Endothelial cell of umbilical vein (primary cell): ENCODE measurements at regions not wholly inside any gene's neighbourhood (a gene's known extent, or its start where the extent isn't known, plus 50 kb on each side); places are given as distances from the start of the nearest gene placed in this dataset.

Experiments used
- BruUV-seq: library from RNA; stranded (reverse); fragments of 400-500 nt; replicated peaks from 2 replicates; lab custom pipeline; 2021; lab: Mats Ljungman, UMichigan
- CTCF ChIA-PET: fragments of 300-600, 350-600 bp; sonication (Branson Sonifier 250); formaldehyde crosslinking; loops from one replicate; lab custom pipeline; 2021; ENCODE audit warnings: antibody characterized with exemption, inconsistent platforms; lab: Charles Lee
- POLR2A ChIA-PET: fragments of 300-600, 350-600 bp; sonication (Branson Sonifier 250); formaldehyde crosslinking; loops from one replicate; lab custom pipeline; 2021; ENCODE audit warnings: antibody characterized with exemption, inconsistent platforms; lab: Charles Lee
- DNase-seq: peaks from one replicate; pipeline ENCODE4 v3.0.0-alpha.2; 2011; ENCODE audit warnings: low read depth, low spot score
- FAIRE-seq: peaks from 2 replicates; lab custom pipeline; 2011; peaks lifted over from hg19 to GRCh38; lab: Jason Lieb, UNC
- H2AFZ ChIP-seq: 2 replicates; pipeline ENCODE4 v1.6.0; 2012; ENCODE audit warnings: low read depth, low read length, control low read depth, inconsistent platforms
- H3K27ac ChIP-seq: 2 replicates; pipeline ENCODE4 v1.5.1; 2011; ENCODE audit warnings: low read depth, mild to moderate bottlenecking, control low read depth, low read length, moderate library complexity; ENCODE audit not compliant: insufficient read depth
- H3K27me3 ChIP-seq, 2 experiments: 2 replicates each; pipeline versions ENCODE4 v1.6.0 to v1.6.1; 2011; ENCODE audit warnings: low read length in 2 of 2, mixed read lengths in 1 of 2; ENCODE audit not compliant: control insufficient read depth in 2 of 2, insufficient read depth in 2 of 2
- H3K36me3 ChIP-seq, 2 experiments: 2 replicates in 1 of 2; 3 replicates in 1 of 2; pipeline ENCODE4 v1.5.1; 2011; ENCODE audit warnings: low read length in 2 of 2, mild to moderate bottlenecking in 1 of 2, moderate library complexity in 1 of 2; ENCODE audit not compliant: control insufficient read depth in 2 of 2, insufficient read depth in 2 of 2; ENCODE audit errors: extremely low read depth in 1 of 2
- H3K4me1 ChIP-seq: 3 replicates; pipeline ENCODE4 v1.5.1; 2011; ENCODE audit warnings: mild to moderate bottlenecking, low read length; ENCODE audit not compliant: control insufficient read depth, insufficient read depth; ENCODE audit errors: extremely low read depth
- H3K4me2 ChIP-seq: 2 replicates; pipeline ENCODE4 v1.6.1; 2011; ENCODE audit warnings: low read length, control low read depth, mixed read lengths; ENCODE audit not compliant: insufficient read depth
- H3K4me3 ChIP-seq, 3 experiments: fragments of 200-600 bp in 1 of 3; sonication (generic), shearing (Covaris generic) in 1 of 3; replicated peaks in 1 of 3; 2 replicates each; pipeline ENCODE4 v1.5.1; 2011 to 2016; ENCODE audit warnings: control low read depth in 3 of 3, low read length in 3 of 3, mild to moderate bottlenecking in 2 of 3, inconsistent platforms in 1 of 3, low read depth in 1 of 3, moderate library complexity in 1 of 3; ENCODE audit not compliant: insufficient read depth in 1 of 3
- H3K79me2 ChIP-seq: 2 replicates; pipeline ENCODE4 v1.6.0; 2012; ENCODE audit warnings: low read length, inconsistent platforms; ENCODE audit not compliant: control insufficient read depth, insufficient read depth
- H3K9ac ChIP-seq: replicated peaks from 2 replicates; pipeline ENCODE3; 2011; ENCODE audit warnings: low read length, control low read depth; ENCODE audit not compliant: insufficient read depth; ENCODE audit errors: extremely low read depth
- H3K9me1 ChIP-seq: replicated peaks from 3 replicates; pipeline ENCODE4 v1.6.0; 2011; ENCODE audit warnings: mild to moderate bottlenecking, low read length; ENCODE audit not compliant: control insufficient read depth, insufficient read depth; ENCODE audit errors: extremely low read depth
- H3K9me3 ChIP-seq: replicated peaks from 2 replicates; pipeline ENCODE4 v1.5.1; 2012; ENCODE audit warnings: low read length, inconsistent platforms; ENCODE audit not compliant: control insufficient read depth, insufficient read depth
- H4K20me1 ChIP-seq: replicated peaks from 2 replicates; pipeline ENCODE3; 2011; ENCODE audit warnings: mild to moderate bottlenecking, low read length; ENCODE audit not compliant: control insufficient read depth, insufficient read depth; ENCODE audit errors: extremely low read depth
- CTCF ChIP-seq, 2 donors: IDR thresholded peaks; 1 replicate in 1 of 2; 2 replicates in 1 of 2; pipeline ENCODE4 v1.5.1; 2011; ENCODE audit warnings: low read length in 2 of 2, mild to moderate bottlenecking in 2 of 2, moderate library complexity in 2 of 2, control low read depth in 1 of 2, inconsistent platforms in 1 of 2, low read depth in 1 of 2; ENCODE audit not compliant: insufficient read depth in 1 of 2; ENCODE audit errors: extremely low read depth in 1 of 2
- EZH2 ChIP-seq: IDR thresholded peaks from 2 replicates; pipeline ENCODE4 v1.6.1; 2012; ENCODE audit warnings: borderline replicate concordance, low read depth, mild to moderate bottlenecking, moderate library complexity, low read length, inconsistent platforms; ENCODE audit not compliant: severe bottlenecking
- FOS ChIP-seq: IDR thresholded peaks from 2 replicates; pipeline ENCODE4 v1.6.1; 2011; ENCODE audit warnings: mild to moderate bottlenecking, low read length, moderate library complexity, borderline replicate concordance; ENCODE audit not compliant: insufficient read depth
- GATA2 ChIP-seq: IDR thresholded peaks from 2 replicates; pipeline ENCODE4 v1.7.0; 2011; ENCODE audit warnings: low read depth, mild to moderate bottlenecking, moderate library complexity, mixed read lengths, low read length; ENCODE audit not compliant: insufficient read length, insufficient read depth
- JUN ChIP-seq: IDR thresholded peaks from 2 replicates; pipeline ENCODE4 v1.6.1; 2011; ENCODE audit warnings: borderline replicate concordance, low read depth; ENCODE audit not compliant: insufficient read length, insufficient read depth
- MAX ChIP-seq: IDR thresholded peaks from 2 replicates; pipeline ENCODE4 v1.6.1; 2011; ENCODE audit not compliant: insufficient read depth, insufficient read length
- MYC ChIP-seq: IDR thresholded peaks from one replicate; pipeline ENCODE4 v1.6.1; 2011; ENCODE audit warnings: mild to moderate bottlenecking, low read depth, low read length
- POLR2A ChIP-seq: IDR thresholded peaks from 2 replicates; pipeline ENCODE4 v1.6.1; 2012; ENCODE audit warnings: low read depth, mild to moderate bottlenecking, control low read depth, low read length
- POLR2AphosphoS5 ChIP-seq: IDR thresholded peaks from 2 replicates; pipeline ENCODE4 v1.6.1; 2012; ENCODE audit warnings: low read depth, mild to moderate bottlenecking, control low read depth, low read length, moderate library complexity; ENCODE audit not compliant: insufficient read depth
- dilution Hi-C: fragments of 300-500 bp; cut with MboI; formaldehyde crosslinking; loops from one replicate; pipeline ENCODE4 v1.15.0; 2019; ENCODE audit warnings: low sequenced_read_pairs; ENCODE audit not compliant: extremely low pct_ligation_motif_present
- intact Hi-C: fragments of 100-400 bp; cut with micrococcal nuclease; formaldehyde crosslinking; loops from one replicate; pipeline ENCODE4 v1.10.0; 2022

DNA sequence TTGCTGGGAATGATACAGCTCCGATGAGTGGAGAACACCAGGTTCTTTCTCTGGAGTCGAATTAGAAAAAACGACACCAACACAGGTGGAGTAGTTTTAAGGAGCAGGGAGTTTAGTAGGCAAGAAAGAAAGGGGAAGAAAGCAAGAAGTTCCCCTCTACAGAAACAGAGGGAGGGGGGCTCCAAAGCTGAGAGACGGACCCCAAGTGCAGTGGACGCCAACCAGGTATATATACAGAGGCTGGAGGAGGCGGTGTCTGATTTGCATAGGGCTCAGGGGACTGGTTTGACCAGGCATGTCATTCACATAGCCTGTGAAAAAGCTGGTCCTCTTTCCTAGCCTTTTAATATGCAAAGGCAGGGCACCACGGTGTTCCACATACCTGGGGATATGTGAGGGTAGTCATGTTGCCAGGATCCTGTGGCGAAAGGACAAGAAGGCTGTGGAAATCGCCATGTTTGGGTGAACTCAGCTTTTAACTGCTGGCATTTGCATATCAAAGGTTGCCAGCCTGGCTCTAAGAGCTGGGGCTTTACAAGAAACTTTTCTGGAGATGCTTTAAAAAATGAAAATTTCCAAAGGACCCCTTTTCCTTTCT, 887.4 kb upstream of the EPHA6 start:
- no peaks in the 10 kb centered on the region for H3K9me1 ChIP-seq
- no peak overlapping the region for H3K4me2 ChIP-seq
- H3K4me1 ChIP-seq, result peaks cover 3% of the 10 kb centered on the region
- H3K9me3 ChIP-seq, result no peaks in the 10 kb centered on the region
- H3K79me2 ChIP-seq, result no peaks in the 10 kb centered on the region
- no peak overlapping the region for H3K4me3 ChIP-seq
- H3K36me3 ChIP-seq, result no peaks in the 10 kb centered on the region
- no peaks in the 10 kb centered on the region for H4K20me1 ChIP-seq
- no peak overlapping the region for H3K9ac ChIP-seq
- H3K27ac ChIP-seq, result no peak overlapping the region
- intact Hi-C loops, result no loop called here
- CTCF ChIA-PET, result no interaction called here
- no peaks in the 10 kb centered on the region for H3K27me3 ChIP-seq
- no peak overlapping the region for H2AFZ ChIP-seq
- POLR2A ChIA-PET, result no interaction called here
- dilution Hi-C loops, result no loop called here
- TF ChIP-seq FOS, result no peak
- no peak for TF ChIP-seq MYC
- TF ChIP-seq MAX, result no peak
- no peak for TF ChIP-seq JUN
- no peak for TF ChIP-seq CTCF (IDR thresholded peaks at IDR 0.05; ENCODE audit: extremely low read depth in 1 of 2, insufficient read depth in 1 of 2, low read depth in 1 of 2, low read length in 2 of 2)
- no peak for TF ChIP-seq POLR2AphosphoS5
- TF ChIP-seq GATA2, result no peak
- TF ChIP-seq POLR2A, result no peak
- TF ChIP-seq EZH2, result no peak
- FAIRE-seq (no peak), DNase-seq (no peak)
- no TSS peak for BruUV-seq
